GM20431 (cell line): ENCODE measurements at regions not wholly inside any gene's neighbourhood (a gene's known extent, or its start where the extent isn't known, plus 50 kb on each side); places are given as distances from the start of the nearest gene placed in this dataset.
"Not testable (repeated sequence)": the region's sequence is repeated elsewhere in the genome, so short reads cannot be mapped to it uniquely, and the experiment has no call there.

Experiments used
- in situ Hi-C: fragments of 300-500 bp; cut with MseI, MboI; formaldehyde crosslinking; loops from one replicate; pipeline ENCODE4 v1.15.0; 2020; ENCODE audit warnings: low sequenced_read_pairs; ENCODE audit not compliant: unreplicated experiment

DNA sequence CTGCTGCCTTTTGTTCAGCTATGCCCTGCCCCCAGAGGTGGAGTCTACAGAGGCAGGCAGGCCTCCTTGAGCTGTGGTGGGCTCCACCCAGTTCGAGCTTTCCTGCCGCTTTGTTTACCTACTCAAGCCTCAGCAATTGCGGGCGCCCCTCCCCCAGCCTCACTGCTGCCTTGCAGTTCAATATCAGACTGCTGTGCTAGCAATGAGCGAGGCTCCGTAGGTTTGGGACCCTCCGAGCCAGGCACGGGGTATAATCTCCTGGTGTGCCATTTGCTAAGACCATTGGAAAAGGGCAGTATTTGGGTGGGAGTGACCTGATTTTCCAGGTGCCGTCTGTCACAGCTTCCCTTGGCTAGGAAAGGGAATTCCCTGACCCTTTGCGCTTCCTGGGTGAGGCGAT is 51.9 kb downstream of the DIPK2A start:
- in situ Hi-C loops, result not testable (repeated sequence)

DNA sequence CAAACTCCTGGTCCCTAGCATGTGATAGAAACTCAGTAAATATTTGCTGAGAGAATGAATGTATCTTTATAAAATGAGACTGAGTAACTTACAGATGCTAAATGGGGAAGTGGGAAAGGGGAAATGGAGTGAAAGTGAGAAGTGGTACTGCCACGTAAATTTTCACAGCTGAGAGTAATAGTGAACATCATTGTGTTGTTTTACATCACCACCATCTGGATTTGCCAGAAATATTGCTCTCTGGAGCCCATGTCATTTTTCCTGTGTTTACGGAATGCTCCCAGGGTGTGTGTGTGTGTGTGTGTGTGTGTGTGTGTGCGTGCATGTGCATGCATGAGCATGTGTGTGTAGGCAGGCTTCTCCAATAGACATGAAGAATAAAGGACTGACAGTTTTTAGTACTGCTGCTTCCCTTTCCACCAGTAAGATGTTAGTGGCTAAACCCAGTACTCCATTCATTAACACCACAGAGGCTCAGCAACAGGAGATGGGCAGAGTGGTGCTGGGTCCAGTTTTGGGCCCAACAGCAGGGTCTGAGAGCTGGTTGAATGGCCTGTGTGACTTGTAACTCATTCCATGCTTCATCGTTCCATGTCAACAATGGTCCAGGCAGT is 57.3 kb downstream of the DIPK2A start:
- in situ Hi-C loops, result no loop called here

GRCh38 chr3:144029769-144030168 is 58.1 kb downstream of the DIPK2A start:
- in situ Hi-C loops, result no loop called here

DNA sequence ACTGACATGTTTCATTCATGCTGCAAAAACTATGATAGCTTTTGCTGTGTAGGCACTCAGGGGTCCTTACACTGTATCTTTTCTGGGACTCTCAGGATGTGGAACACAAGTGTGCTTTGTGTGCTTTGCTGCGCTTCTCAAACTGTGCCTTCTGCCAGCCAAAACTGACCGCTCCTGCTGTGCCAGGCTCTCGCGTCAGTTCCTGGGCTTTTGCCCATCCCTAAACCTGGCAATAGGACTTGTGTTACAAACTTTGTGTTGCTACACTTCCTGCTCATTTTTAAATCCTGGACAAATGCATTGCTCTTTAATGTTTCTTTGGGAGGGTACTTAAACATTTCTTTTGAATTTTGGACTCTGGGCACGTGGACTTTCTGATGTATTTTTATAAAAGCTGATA is 60.3 kb downstream of the DIPK2A start:
- in situ Hi-C loops, result no loop called here

DNA sequence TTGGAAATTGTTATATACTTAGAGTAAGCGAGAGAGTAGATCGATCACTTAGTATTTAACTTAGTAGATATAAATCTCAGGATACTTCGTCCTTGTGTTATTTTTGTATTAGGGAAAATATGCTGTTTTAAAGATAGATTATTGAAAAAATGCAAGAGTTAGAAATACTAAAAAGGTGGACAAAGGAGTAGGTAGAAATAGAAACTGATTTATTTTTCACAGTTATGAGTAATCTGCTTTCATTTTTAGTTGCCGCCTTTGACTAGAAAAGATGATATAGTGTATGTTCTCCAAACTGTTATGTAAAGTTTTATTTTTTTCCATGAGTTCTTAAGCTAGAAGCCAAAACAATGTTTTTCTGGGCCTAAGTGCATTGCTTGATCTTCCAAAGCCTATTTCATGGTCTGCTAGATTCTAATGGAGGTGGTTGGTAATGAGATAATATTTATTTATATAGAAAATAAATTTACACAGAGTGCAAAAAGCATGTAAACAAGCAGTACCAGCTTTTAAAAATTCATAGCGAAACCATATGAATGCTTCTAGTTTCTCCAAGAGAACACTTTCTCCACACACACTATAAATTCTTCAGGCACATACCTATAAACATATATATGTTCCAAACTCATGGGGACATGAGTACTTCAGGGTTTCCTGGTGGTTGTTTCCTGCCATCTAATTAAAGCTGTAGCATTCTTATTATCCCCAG is 61.1 kb downstream of the DIPK2A start:
- in situ Hi-C loops, result no loop called here

GRCh38 chr3:144033240-144033589 is 61.6 kb downstream of the DIPK2A start:
- in situ Hi-C loops, result no loop called here

- in situ Hi-C loops, result no loop called here
Observed at GRCh38 chr3:144033863-144034262, 62.2 kb downstream of the DIPK2A start.

DNA sequence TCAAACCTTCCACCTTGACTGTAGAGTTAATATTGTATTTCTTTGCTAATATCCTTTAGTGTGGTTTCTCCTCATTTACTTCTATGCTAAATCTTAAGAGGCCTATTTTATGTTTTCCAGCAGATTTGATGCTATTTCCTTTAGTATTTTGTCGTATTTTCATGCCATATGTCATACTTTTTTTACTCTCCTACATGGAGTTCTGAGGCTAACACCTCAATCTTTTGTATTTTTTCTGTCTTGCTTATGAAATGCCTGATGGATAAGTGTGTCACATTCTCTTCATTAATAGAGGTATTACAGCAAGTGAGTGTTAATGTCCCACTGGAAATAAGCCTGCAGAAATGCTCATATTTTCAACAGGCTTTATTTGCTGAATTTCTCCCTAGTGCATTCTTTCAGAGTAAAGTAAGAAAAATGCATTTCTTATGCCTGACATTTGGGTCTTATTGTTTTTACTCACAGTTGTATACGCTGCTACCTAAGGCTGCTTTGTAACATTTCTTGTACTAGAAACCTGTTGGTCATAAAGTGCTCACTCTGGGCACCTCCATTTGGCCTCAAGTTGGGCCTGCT is 63.2 kb downstream of the DIPK2A start:
- in situ Hi-C loops, result no loop called here

GRCh38 chr3:144036498-144036897 is 64.9 kb downstream of the DIPK2A start:
- in situ Hi-C loops, result no loop called here

DNA sequence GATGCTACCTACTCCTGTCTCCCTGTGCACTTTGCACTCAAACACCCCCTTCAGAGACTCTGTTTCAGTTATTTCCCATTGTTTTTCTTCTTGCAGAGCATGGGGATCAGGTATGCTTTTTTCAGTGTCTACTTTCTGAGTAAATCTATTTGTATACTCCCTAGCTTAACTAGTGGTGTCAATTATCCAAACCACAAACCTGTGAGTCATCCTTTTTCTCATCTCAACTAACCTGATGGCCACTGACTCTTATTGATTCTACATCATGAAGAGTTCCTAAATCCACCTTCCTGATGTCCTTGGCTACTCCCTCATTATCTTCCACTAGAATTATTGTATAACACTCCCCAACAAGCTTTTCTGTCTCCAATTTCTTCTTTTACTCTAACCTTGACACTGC is 68.0 kb downstream of the DIPK2A start:
- in situ Hi-C loops, result no loop called here

GRCh38 chr3:144041960-144042556 is 70.4 kb downstream of the DIPK2A start:
- in situ Hi-C loops, result no loop called here

DNA sequence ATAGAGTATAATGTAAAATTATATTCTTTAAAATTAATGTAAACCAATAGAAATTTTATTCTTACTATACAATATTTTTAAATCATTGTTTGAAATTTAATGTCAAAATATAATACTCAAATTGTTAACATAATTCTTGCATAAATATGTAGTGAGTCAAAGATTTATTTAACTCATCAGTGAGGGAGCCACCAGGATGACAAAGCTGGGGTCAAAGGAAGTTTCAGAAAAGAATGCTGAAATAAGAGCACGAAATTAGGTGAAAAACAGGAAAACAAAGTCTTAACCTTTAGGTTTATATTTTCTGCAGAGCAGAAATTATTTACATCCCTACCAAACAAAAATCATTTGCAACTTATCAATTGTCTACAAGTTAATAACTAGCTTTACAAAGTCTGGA is 74.1 kb downstream of the DIPK2A start:
- in situ Hi-C loops, result no loop called here

GRCh38 chr3:144049374-144049773 is 77.8 kb downstream of the DIPK2A start:
- in situ Hi-C loops, result no loop called here

DNA sequence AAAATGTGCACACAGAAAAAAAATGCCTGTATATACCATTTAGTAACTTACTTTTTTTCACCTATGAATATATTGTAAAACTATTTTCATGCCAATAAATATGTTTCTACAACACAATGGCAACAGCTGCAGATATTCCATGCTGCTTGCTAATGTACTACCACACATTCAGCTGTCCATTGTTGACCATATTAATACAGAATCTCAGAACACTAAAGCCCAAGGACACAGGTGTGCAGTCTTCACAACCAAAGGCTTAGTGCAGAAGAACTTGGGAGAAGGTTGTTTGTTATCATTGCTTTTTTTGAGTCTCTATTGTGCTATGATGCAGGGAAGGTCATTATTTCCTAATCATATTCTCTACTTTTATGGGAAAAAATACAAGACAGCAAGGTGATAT is 79.6 kb downstream of the DIPK2A start:
- in situ Hi-C loops, result no loop called here

GRCh38 chr3:144052275-144052674 is 80.7 kb downstream of the DIPK2A start:
- in situ Hi-C loops, result no loop called here

GRCh38 chr3:144053121-144053520 is 81.5 kb downstream of the DIPK2A start:
- in situ Hi-C loops, result no loop called here

DNA sequence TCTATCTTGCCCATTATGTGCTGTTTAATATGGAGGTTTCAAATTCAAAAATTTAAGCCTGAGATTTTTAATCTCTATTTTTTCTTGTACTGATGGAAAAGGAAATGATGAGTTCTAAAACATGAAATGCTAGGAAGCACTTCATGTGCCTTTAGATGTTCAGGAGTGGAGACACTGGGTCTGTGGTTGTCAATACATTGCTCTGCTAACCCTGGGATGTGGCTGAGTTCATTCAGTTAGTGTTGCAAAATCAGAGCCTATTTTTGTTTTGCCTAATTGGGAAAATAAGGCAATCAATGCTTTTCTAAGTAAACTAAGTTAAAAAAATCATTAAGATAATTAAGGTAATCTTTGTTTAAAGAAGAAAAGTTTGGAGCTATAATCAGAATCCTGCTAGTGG is 83.1 kb downstream of the DIPK2A start:
- in situ Hi-C loops, result no loop called here

DNA sequence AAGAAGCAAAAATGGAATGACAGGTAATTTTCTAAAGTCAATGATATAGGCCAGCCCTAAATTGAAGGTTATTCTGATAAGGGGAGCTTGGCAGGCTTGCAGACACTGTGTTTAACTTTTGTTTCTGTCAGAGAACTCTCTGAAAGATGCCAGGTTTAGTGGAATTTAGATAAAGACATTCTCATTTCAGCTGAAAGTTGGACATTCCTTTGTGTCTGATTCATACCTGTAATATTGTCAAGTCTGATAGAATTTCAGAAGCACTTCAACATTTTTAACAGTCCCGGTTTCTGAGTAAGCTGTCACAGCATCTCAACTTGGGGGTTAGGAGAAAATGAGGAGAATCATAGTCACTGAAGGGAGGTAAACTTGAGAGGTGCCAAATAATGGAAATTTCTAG is 84.0 kb downstream of the DIPK2A start:
- in situ Hi-C loops, result no loop called here

- in situ Hi-C loops, result no loop called here
Observed at GRCh38 chr3:144058713-144059112, 87.1 kb downstream of the DIPK2A start.

- in situ Hi-C loops, result no loop called here
Observed at GRCh38 chr3:144059481-144059880, 87.9 kb downstream of the DIPK2A start.

GRCh38 chr3:144060881-144061280 is 89.3 kb downstream of the DIPK2A start:
- in situ Hi-C loops, result no loop called here
